Neural progenitor cell (in vitro differentiated cells): ENCODE measurements at regions not wholly inside any gene's neighbourhood (a gene's known extent, or its start where the extent isn't known, plus 50 kb on each side); places are given as distances from the start of the nearest gene placed in this dataset.

Experiments used
- CTCF ChIP-seq: fragments of 200-600 bp; sonication (generic); IDR thresholded peaks from 2 replicates; pipeline ENCODE4 v1.5.1; 2017; ENCODE audit warnings: antibody characterized with exemption, mild to moderate bottlenecking
- EZH2 ChIP-seq: fragments of 200-600 bp; sonication (generic); IDR thresholded peaks from 2 replicates; pipeline ENCODE4 v1.6.1; 2017; ENCODE audit warnings: antibody characterized with exemption, mild to moderate bottlenecking, moderate library complexity

- TF ChIP-seq CTCF (peak; percentile 4), EZH2 (no peak)
Measured at GRCh38 chr11:37364246-37364839, 766.3 kb upstream of the RAG2 start.
